ENCODE measurements at regions not wholly inside any gene's neighbourhood (a gene's known extent, or its start where the extent isn't known, plus 50 kb on each side); places are given as distances from the start of the nearest gene placed in this dataset.

- no peak for TF ChIP-seq CTCF (IDR thresholded peaks at IDR 0.05; ENCODE audit: low read depth, low read length, poor library complexity, severe bottlenecking)
- no peak for TF ChIP-seq EZH2phosphoT487 (IDR thresholded peaks at IDR 0.05; ENCODE audit: borderline replicate concordance, low read length)
These were observed 226.8 kb downstream of the STIM2 start for GRCh38 chr4:27087306-27088045.

Data from DOHH2 (cell line).